ENCODE measurements at regions not wholly inside any gene's neighbourhood (a gene's known extent, or its start where the extent isn't known, plus 50 kb on each side); places are given as distances from the start of the nearest gene placed in this dataset.
A peak's percentile ranks its signal among the peaks of the same experiment; 100 is the strongest.
"Not testable (repeated sequence)": the region's sequence is repeated elsewhere in the genome, so short reads cannot be mapped to it uniquely, and the experiment has no call there.

DNA sequence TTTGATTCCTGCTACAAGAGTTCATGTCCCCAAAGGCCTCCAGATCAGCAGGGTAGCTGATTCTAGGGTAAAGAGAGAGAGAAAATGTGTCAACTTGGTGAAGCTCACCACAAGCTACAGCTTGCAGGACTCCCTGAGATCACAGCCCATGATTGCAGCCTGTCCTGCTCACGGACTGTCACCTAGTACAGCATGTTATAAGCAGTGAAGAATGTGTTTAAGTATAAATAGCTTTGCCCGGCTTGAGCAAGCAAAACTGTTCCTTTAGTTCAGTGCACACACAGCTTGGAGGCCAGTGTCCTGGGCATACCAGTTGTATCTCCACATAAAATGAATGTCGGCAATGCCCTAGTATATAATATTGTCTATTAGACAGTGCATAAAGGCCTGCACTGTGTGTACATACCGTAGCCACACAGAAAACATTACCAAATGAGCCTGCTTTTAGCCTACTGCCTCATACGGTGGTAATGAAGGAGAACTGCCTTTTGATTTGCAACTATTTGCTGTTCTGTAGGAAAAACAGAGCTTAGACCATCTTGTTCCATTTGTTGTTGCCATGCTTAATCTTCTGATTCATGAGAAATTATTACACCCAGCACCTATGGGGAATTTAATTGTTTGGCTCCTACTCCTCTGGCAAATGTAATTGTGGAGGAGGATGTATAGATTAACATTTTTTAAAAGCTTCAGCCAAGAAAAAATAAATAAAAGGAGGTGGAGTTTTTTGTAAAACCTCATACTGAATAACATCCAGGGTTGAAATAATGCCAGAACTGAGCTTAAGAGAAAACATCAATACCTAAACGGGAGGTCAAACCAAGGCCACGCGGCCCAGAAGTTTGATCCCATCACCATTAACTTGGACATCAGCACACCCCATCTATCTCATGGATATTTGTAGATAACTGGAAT lies 108.1 kb upstream of the G2E3 start:
- no peak for DNase-seq

DNA sequence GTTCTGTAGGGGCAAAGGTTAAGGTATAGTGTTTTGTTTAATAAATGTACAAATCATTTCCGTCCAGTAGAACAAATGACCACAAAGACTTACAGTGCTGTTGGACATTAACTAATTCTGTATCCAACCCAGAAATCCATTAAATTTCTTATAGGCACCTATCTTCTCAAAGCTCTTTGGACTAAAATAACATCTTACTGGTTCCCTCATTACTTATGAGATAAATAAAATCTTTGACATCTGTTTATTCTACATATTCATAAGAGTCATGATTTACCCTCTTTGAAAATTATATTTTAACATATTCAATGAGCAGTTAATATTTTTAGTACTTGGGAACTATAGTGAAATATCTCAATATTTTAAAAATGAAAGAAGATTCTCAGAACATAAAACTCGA lies 102.7 kb upstream of the G2E3 start:
- DNase-seq, result no peak

DNA sequence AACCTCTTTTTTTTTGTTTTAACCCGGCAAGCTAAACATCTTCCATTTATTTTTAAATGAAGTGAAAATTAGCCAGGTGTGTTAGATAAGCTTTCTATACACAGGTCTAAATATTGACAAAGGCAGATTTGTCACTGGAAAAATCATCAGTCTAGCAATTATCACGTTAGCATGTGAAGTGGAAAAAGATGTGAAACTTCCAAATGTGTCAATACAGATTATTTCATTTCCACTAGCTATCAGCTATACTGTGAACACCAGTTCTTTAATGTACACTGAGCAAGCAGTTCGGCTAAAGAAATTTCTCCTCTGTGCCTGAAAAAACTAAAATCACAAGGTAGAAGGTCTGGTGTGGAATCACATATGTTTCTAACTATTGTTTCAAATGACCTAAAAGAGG lies 96.6 kb upstream of the G2E3 start:
- no peak for DNase-seq

DNA sequence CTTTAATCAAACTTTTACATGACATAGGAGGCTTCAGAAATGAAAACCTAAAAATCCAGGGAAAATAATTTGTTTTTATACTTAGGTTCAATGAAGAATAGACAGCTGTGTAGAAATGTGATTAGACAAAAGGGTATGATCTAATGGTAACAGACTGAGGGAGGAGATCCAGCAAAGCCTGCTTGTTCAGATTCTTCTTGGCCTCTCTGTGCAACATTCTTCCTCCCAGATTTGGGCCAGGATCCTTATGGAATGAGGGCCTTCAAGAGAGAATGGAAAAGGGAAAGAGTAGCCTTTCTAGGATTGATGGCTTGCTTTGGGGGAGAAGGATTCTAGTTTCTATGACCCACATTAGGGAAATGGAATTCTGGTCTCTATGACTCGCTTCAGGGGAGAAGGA lies 94.5 kb upstream of the G2E3 start:
- DNase-seq, result no peak

DNA sequence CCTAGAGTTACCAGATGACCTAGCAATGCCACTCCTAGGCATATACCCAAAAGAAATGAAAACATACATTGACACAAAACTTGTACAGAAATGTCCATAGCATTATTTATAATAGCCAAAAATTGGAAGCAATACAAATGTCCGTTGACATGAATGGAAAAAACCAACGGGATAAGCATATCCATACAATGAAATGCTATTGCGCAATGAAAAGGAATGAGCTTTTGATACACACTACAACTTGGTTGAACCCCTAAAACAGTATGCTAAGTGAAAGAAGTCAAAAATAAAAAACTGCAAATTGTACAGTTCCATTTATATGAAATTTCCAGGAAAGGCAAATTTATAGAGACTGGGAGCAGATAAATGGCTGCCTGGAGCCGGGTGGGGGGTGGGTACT lies 90.6 kb upstream of the G2E3 start:
- DNase-seq, result no peak

DNA sequence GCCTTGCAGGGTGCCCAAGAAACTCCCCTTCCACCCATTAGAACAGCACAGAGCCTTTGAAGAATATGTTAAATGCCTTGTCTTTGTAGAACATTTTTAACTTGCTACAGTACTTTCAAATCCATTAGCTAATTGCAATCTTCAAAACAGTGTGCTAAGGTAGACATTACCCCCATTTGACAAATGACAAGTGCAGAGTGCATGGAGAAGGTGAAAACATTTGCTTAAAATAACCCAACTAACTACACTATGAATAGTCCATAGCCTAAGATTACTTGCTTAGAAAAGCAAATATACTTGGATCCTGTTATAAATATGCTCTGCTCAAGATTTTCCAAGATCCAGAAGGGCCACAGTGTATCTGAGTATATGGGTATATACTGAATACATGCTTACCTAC lies 87.0 kb upstream of the G2E3 start:
- no peak for DNase-seq

DNA sequence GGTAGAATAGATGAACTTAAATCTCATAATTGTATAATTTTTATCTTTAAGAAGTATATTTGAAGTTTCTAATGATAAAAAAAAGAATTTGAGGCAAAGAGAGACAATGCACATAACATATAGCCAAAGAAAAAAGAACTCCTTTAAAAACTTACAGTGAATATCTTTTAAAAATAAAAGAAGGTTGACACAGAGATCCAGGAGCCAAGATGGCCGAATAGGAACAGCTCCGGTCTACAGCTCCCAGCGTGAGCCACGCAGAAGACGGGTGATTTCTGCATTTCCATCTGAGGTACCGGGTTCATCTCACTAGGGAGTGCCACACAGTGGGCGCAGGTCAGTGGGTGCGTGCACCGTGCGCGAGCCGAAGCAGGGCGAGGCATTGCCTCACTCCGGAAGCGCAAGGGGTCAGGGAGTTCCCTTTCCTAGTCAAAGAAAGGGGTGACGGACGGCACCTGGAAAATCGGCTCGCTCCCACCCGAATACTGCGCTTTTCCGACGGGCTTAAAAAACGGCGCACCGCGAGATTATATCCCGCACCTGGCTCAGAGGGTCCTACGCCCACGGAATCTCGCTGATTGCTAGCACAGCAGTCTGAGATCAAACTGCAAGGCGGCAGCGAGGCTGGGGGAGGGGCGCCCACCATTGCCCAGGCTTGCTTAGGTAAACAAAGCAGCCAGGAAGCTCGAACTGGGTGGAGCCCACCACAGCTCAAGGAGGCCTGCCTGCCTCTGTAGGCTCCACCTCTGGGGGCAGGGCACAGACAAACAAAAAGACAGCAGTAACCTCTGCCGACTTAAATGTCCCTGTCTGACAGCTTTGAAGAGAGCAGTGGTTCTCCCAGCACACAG lies 84.9 kb upstream of the G2E3 start:
- not testable (repeated sequence) for DNase-seq

DNA sequence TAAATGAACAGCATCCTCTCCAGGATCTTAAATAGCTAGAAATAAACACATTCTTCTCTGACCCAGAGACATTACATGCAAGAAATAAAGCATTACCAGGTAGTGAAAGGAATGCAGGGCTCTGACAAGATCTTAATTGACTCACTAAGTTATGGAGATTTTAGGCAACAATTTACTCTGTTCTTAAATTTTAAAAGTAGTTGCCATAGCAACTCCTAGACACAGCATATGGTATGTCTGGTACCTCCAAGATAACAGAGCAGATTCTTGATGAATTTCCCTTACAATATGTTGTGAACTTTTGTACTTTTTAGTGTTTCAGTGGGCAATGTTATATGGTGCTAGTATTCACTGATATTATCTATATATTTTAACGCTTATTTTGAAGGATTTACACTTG lies 76.7 kb upstream of the G2E3 start:
- no peak for DNase-seq

DNA sequence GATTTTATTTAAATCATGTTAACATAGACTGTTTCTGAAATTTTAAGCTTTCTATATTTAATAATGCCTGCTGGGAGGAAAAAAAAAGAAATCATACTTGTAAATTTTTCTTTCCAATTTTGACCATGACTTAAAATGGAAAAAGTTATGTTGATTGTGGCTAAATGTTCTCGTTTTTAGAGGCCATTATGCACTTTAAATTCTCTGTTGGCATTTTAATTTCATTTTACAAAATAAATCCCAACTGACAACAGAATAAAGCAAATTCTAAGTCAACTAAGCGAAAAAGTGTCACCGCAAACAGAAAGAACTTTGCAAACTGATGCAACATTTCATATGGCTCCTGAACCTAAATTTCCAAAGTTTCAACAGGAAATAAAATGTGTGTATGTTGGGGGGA lies 74.8 kb upstream of the G2E3 start:
- DNase-seq, result no peak

DNA sequence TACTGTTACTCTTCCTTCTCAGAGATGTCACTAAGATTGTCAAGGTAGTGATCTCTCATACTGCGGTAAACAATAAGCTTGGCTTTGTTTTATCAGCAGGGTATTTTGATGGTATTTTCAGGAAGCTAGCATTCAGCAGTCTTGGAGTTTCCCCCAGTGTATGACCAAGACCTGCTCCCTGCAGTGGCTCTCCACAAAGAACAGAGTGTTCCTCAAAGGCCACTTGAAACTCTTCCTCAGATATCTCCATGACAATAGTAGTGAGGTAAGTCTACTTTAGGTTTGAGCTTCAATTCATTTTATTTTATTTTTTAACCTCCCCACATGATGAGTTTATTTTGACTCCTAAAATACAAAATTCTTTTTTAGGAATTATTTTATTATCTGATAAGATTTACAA lies 74.0 kb upstream of the G2E3 start:
- no peak for DNase-seq

DNA sequence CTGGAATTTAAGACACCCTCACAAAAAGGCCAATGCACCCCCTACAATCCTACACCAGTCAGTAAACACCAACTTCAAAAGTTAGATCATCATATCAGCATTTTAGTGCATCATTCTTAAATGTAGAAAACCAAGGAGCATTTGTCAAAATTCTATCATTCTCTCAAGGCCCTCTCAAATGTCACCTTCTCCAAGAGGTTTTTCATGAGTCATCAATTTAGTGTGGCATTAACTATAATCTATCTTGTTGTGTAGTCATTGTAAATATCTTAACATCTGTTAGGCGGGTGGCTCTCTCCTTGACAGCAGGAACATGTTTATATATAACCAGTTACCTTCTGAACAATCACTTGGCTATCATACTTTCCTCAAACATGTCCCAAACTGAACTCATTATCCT lies 62.1 kb upstream of the G2E3 start:
- DNase-seq, result no peak

DNA sequence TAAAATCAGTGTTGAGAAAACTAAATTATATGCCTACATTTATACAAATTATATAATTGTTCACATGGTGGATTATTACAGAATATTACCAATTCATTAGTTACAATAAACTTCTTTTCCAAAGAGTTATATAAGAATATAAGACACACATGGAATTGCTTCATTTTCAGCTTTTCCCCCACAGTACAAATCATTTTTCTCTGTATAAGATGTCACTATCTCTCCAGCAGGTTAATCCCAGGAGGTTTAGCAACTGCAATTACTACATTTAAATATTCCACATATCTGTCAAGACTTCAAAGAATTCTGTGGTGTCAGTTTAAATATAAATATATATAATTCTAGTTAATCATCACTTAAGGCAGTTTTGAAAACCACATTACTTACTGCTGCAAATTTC lies 59.6 kb upstream of the G2E3 start:
- no peak for DNase-seq

DNA sequence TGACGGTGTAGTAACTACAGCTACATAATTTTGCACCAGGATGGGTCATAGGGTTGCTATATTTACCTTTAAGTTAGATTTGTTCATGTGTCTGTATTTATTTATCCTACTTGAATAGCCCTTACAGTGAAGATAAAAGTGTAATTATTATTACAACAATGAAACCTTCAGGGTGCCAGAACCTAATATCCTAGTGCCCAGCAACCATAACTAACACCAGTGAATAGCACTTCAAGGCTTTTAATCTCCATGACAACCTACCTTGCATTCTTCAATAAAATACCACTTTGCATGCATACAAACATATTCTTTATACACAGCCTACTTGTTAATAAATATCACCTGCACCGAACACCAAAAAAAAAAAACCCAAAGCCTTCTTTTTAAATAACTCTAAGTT lies 58.7 kb upstream of the G2E3 start:
- peak; percentile 100 for DNase-seq

DNA sequence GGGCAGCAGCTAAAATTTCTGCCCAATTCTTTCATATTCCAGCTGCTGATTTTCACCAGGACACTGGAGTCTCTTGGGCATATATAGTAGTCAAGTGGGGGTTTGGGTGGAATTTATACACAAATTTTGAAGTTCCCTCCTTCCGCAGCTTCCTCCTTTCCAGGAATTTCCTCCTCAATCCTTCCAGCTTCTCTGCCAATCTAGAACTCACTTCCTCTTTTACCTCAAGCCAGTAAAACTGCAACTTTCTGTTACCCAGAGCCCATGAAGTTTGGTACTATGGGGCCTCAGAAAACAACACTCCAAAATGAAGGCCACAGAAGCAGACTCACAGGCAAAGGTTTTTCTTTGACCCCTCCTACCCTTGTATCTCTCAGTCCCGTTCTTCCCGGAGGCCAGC lies 51.7 kb upstream of the G2E3 start:
- DNase-seq, result no peak
